ENCODE measurements at regions not wholly inside any gene's neighbourhood (a gene's known extent, or its start where the extent isn't known, plus 50 kb on each side); places are given as distances from the start of the nearest gene placed in this dataset.

DNA sequence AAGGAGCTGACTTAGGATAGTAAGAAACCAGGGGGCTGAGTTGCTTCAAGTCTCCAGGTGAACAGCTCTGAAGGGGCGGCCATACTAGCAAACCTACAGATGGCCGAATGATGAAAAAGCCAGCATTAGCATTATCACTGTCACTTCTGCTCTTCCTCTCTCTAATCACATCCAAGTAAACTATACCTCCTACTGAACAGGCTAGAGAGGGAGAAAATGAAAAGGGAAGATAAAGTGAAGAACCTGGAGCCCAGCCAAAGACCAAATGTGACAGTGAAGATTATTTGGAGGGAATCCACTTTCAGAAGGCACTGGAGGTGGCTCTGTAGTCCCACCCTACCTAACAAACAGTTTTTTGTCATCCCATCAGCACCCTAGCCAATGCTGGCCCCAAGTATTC, 50.4 kb upstream of the PRPS1 start:
- TF ChIP-seq, protein P1, sequence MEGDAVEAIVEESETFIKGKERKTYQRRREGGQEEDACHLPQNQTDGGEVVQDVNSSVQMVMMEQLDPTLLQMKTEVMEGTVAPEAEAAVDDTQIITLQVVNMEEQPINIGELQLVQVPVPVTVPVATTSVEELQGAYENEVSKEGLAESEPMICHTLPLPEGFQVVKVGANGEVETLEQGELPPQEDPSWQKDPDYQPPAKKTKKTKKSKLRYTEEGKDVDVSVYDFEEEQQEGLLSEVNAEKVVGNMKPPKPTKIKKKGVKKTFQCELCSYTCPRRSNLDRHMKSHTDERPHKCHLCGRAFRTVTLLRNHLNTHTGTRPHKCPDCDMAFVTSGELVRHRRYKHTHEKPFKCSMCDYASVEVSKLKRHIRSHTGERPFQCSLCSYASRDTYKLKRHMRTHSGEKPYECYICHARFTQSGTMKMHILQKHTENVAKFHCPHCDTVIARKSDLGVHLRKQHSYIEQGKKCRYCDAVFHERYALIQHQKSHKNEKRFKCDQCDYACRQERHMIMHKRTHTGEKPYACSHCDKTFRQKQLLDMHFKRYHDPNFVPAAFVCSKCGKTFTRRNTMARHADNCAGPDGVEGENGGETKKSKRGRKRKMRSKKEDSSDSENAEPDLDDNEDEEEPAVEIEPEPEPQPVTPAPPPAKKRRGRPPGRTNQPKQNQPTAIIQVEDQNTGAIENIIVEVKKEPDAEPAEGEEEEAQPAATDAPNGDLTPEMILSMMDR (IDR thresholded peaks at IDR 0.05): no peak
- H3K27ac Mint-ChIP-seq: no peak overlapping the region
- no peaks in the 10 kb centered on the region for H3K36me3 Mint-ChIP-seq (ENCODE audit: low read depth)
- H3K27me3 Mint-ChIP-seq (ENCODE audit: insufficient read depth): no peaks in the 10 kb centered on the region
- DNase-seq: no peak
- H3K4me1 Mint-ChIP-seq (ENCODE audit: low read depth): peaks cover 35% of the 10 kb centered on the region
- H3K9me3 Mint-ChIP-seq: no peaks in the 10 kb centered on the region
- H3K4me3 Mint-ChIP-seq: no peak overlapping the region

Data from HFFc6 (cell line).